HUES6 (cell line): ENCODE measurements at regions not wholly inside any gene's neighbourhood (a gene's known extent, or its start where the extent isn't known, plus 50 kb on each side); places are given as distances from the start of the nearest gene placed in this dataset.
"Not testable (repeated sequence)": the region's sequence is repeated elsewhere in the genome, so short reads cannot be mapped to it uniquely, and the experiment has no call there.

Experiments
- H3K27ac ChIP-seq: 2 replicates; pipeline ENCODE4 v1.7.0; 2013; ENCODE audit warnings: low read depth, mild to moderate bottlenecking, low read length, inconsistent platforms
- H3K27me3 ChIP-seq: 2 replicates; pipeline ENCODE4 v1.6.1; 2013; ENCODE audit warnings: low read length; ENCODE audit not compliant: control insufficient read depth, insufficient read depth
- H3K36me3 ChIP-seq: 2 replicates; pipeline ENCODE4 v1.6.1; 2013; ENCODE audit warnings: low read length; ENCODE audit not compliant: control insufficient read depth, insufficient read depth
- H3K4me1 ChIP-seq: 2 replicates; pipeline ENCODE4 v1.6.1; 2013; ENCODE audit warnings: low read length; ENCODE audit not compliant: control insufficient read depth, insufficient read depth
- H3K4me3 ChIP-seq: 2 replicates; pipeline ENCODE4 v1.5.1; 2013; ENCODE audit warnings: low read depth, low read length
- H3K9ac ChIP-seq: one replicate; pipeline ENCODE4 v1.6.1; 2013; ENCODE audit warnings: mild to moderate bottlenecking, low read length
- H3K9me3 ChIP-seq: 2 replicates; pipeline ENCODE4 v1.6.1; 2013; ENCODE audit warnings: low read depth, low read length; ENCODE audit not compliant: control insufficient read depth, insufficient read depth

DNA sequence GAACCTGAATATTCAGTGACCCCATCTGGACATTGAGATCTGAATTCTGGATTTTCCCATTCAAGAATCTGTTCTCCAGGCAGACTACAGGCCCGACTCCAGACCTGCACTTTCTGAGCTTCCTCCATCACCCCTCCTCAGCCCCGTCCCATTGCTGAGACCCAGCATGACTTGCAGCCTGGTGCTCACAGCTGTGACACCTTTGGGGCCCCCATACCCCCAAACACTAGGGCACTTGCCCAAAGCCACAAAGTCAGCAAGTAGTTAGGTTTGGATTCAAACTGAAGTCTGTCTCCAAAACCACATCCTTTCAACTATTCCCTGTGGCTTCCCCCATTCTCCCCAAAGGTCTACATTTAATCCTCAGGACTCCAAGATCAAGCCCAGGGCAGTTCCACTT, 128.2 kb upstream of the ZBED5 start:
- Histone ChIP-seq H3K4me3 (no peak overlapping the region), H3K9ac (no peak overlapping the region), H3K4me1 (0 out of 2 replicates have a peak, but pooled peaks cover 2% of the 10 kb centered on the region)

DNA sequence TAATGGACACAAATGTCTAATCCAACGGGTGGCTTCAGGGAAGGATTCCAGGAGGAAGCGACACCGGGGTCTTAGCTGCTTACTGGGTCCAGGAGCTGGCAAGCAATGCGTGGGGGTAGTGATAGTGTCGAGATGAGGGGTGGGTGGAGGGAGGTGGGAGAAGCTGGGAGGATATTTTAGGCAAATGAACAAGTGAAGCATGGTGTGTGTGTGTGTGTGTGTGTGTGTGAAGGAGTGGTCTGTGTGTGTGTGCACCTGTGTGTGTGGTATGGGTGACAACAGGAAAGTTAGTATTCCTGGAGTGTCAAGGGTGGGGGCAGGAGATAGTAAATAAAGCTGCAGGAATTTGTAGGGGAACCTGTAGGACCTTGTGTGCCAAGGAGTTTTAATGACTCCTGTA, 126.9 kb upstream of the ZBED5 start:
- Histone ChIP-seq H3K4me1 (0 out of 2 replicates have a peak, but pooled peaks cover 2% of the 10 kb centered on the region), H3K27me3 (no peaks in the 10 kb centered on the region), H3K4me3 (no peak overlapping the region), H3K27ac (no peak overlapping the region), H3K36me3 (no peaks in the 10 kb centered on the region), H3K9me3 (no peaks in the 10 kb centered on the region), H3K9ac (no peak overlapping the region)

More for the DNA sequence above, 128.2 kb upstream of the ZBED5 start:
- Histone ChIP-seq H3K9me3 (no peaks in the 10 kb centered on the region), H3K36me3 (no peaks in the 10 kb centered on the region), H3K27me3 (no peaks in the 10 kb centered on the region), H3K27ac (no peak overlapping the region)

DNA sequence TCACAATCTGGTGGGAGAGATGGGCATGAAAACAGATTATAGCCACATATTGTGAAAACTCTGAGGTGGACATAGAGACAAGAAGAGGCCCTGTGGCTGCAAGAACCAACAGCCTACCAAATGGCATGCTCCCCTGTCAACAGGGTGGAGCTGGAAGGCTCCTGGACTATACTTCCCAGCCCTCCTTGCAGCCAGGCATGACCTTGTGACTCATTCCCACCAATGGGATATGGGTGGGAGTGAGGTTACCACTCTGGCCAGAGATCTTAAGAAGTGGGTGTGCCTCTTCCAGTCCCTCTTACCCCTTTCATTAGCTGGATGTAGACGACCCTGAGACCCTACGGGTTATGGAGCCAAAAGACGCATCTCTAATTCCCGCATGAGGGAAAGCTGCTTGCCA, 126.4 kb upstream of the ZBED5 start:
- H3K27me3 ChIP-seq = no peaks in the 10 kb centered on the region
- no peaks in the 10 kb centered on the region for H3K36me3 ChIP-seq
- no peaks in the 10 kb centered on the region for H3K9me3 ChIP-seq
- no peak overlapping the region for H3K9ac ChIP-seq
- 0 out of 2 replicates have a peak, but pooled peaks cover 2% of the 10 kb centered on the region for H3K4me1 ChIP-seq
- H3K4me3 ChIP-seq = no peak overlapping the region
- no peak overlapping the region for H3K27ac ChIP-seq

DNA sequence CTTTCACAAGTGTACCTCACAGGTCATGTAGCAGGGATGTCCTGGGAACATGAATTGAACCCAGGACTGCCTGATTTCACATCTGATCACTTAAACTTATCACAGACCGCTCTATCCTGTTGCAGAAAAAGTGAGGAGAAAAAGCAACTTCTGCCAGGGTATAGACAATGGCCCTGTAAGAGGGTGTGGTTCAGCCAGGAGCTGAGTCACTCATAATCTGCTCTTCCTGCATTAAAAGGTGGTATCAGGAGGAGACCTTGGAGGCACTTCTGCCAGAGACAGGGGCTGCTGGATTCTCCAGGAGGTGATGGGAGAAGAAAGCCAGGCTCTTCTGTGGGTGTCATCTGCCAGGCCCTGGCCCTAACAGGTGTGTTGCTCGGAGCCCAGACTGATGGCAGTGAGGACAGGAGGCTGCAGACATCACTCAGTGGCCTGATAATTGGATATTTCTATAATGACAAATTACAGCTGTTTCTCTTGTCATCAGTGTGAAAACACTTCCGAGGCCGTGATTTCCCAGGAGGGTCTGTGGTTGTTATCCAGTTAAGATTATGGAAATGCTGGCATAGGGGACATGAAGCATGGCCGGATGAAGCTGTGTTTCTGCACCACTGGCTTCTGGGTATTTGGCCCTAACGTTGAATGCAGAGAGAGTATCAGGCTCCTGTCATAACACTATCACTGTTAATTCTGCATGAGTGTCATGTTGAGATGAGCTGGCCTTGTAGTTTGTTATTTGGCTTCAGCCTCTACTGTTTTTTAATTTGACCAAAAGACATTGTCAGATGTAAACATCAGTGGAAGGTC, 125.1 kb upstream of the ZBED5 start:
- no peaks in the 10 kb centered on the region for H3K9me3 ChIP-seq
- no peak overlapping the region for H3K9ac ChIP-seq
- H3K4me1 ChIP-seq = 0 out of 2 replicates have a peak, but pooled peaks cover 2% of the 10 kb centered on the region
- no peaks in the 10 kb centered on the region for H3K36me3 ChIP-seq
- H3K4me3 ChIP-seq = no peak overlapping the region
- H3K27me3 ChIP-seq = no peaks in the 10 kb centered on the region
- H3K27ac ChIP-seq = no peak overlapping the region

DNA sequence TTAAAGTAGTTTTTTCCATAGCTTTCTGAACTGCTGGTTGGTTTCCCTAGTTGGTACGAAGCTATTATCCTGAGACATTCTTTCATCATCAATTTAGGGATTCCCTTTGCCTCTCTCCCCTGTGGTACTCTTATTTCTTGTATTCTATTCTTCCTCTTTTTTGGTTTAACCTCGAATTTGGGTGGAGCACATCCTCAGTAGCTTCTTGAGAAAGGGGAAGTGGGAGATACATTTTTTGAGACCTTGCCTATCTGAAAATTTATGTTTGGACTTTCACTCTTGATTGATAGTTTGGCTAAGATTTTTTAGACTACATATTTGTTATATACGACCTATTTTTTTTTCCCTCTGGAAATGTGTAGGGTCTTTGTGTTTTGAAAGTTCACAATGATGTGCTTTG, 121.7 kb upstream of the ZBED5 start:
- Histone ChIP-seq H3K4me1 (no peaks in the 10 kb centered on the region), H3K4me3 (no peak overlapping the region), H3K9me3 (no peaks in the 10 kb centered on the region), H3K27ac (no peak overlapping the region), H3K36me3 (no peaks in the 10 kb centered on the region), H3K27me3 (no peaks in the 10 kb centered on the region), H3K9ac (no peak overlapping the region)

DNA sequence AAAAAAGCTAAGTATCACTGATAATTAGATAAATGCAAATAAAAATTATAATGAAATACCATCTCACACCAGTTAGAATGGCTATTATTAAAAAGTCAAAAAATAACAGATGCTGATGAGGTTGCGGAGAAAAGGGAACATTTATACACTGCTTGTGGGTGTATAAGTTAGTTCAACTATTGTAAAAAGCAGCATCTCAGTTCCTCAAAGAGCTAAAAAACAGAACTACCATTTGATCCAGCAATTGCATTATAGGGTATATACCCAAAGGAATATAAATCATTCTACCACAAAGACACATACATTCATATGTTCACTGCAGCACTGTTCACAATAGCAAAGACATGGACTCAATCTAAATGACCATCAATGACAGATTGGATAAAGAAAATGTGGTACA, 120.3 kb upstream of the ZBED5 start:
- Histone ChIP-seq H3K36me3 (no peaks in the 10 kb centered on the region), H3K27me3 (no peaks in the 10 kb centered on the region), H3K4me3 (no peak overlapping the region), H3K27ac (no peak overlapping the region), H3K9me3 (no peaks in the 10 kb centered on the region), H3K4me1 (no peaks in the 10 kb centered on the region), H3K9ac (no peak overlapping the region)

DNA sequence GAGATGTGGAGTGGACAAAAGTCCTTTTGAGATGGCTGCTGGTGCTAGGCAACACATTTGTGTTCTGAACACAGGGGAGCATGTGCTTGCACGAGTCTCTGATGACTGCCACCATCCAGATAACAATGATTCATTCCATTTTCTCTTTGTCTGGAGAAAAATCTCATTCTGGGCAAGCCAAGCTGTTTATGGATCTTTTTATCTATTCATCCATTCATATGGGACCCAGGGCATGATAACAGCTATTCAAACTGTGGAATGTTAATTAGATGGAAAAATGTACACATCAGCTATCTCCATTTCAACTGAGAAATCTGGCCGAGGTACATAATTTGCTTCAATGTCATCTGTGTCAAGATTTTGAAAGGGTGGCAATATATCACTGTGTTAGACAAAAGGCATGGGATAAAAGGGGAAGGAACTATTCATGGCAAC, 117.5 kb upstream of the ZBED5 start:
- H3K4me1 ChIP-seq = no peaks in the 10 kb centered on the region
- H3K27me3 ChIP-seq = no peaks in the 10 kb centered on the region

DNA sequence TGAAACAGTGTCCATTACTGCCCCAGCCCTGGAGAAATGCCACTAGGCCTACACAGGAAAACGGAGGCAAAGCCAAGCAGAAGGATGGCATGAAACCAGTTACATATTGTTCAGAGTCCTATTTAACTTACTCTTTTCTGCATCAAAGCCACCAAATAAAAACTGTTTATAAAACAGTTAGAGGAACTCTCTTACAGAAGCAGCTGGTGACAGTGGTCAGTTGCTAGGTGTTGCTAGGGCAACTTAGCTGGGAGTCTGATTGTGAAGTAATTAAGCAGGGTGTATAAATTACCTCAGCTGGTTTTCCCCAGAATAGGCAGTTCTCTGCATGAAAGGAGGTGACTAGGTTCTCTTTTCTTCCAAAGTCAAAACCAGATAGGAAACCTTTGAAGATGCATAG, 115.6 kb upstream of the ZBED5 start:
- H3K36me3 ChIP-seq = no peaks in the 10 kb centered on the region

More for the DNA sequence above, 117.5 kb upstream of the ZBED5 start:
- no peak overlapping the region for H3K4me3 ChIP-seq
- no peak overlapping the region for H3K27ac ChIP-seq
- H3K9me3 ChIP-seq = no peaks in the 10 kb centered on the region
- no peak overlapping the region for H3K9ac ChIP-seq
- no peaks in the 10 kb centered on the region for H3K36me3 ChIP-seq

DNA sequence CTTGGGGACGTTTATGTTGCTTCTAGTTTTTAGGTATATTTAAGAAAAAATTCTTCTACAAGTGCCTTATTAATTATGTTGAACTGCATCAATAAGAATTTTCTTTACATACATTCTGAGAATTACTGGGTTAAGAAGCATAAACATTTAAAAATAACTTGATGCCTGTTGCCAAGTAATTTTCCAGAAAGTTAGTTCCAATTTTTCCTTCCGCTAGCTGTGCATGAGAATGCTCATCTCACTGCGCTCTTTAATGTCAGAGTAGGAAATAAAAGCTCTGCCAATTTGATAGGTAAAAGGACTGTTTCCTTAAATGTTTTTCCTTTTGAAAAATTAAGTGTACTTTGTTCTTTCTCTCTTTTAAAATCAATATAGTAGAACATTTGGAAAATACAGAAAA, 113.1 kb upstream of the ZBED5 start:
- Histone ChIP-seq H3K27ac (no peak overlapping the region), H3K4me1 (no peaks in the 10 kb centered on the region), H3K36me3 (no peaks in the 10 kb centered on the region), H3K27me3 (no peaks in the 10 kb centered on the region), H3K9me3 (no peaks in the 10 kb centered on the region), H3K9ac (no peak overlapping the region), H3K4me3 (no peak overlapping the region)

More for the DNA sequence above, 115.6 kb upstream of the ZBED5 start:
- no peak overlapping the region for H3K9ac ChIP-seq
- no peaks in the 10 kb centered on the region for H3K9me3 ChIP-seq
- no peaks in the 10 kb centered on the region for H3K27me3 ChIP-seq
- no peak overlapping the region for H3K4me3 ChIP-seq
- no peaks in the 10 kb centered on the region for H3K4me1 ChIP-seq
- no peak overlapping the region for H3K27ac ChIP-seq

DNA sequence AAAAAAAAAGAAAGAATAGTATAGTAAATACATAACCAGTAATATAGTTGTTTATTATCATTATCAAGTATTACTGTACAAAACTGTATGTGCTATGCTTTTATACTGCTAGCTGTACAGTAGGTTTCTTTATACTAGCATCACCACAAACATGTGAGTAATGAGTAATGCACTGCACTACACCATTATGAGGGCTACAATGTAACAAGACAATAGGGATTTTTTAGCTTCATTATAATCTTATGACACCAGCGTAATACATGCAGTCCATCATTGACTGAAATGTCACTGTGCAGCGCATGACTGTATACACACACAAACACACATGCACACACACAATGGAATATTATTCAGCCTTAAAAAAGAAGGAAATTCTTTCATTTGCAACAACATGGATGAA, 111.5 kb upstream of the ZBED5 start:
- Histone ChIP-seq H3K4me3 (no peak overlapping the region), H3K27ac (no peak overlapping the region), H3K4me1 (no peaks in the 10 kb centered on the region), H3K9ac (no peak overlapping the region), H3K36me3 (no peaks in the 10 kb centered on the region), H3K9me3 (no peaks in the 10 kb centered on the region), H3K27me3 (no peaks in the 10 kb centered on the region)

DNA sequence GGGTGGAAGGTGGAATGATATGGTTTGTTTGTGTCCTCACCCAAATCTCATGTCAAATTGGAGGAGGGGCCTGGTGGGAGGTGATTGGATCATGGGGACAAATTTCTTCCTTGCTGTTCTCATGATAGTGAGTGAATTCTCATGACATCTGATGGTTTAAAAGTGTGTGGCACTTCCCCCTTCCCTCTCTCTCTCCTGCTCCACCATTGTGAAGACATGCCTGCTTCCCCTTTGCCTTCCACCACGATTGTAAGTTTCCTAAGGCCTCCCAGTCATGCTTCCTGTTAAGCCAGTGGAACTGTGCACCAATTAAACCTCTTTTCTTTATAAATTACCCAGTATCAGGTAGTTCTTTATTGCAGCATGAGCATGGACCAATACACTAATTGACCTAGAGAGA, 99.0 kb upstream of the ZBED5 start:
- not testable (repeated sequence) for H3K9ac ChIP-seq, H3K4me1 ChIP-seq, H3K36me3 ChIP-seq, H3K4me3 ChIP-seq, H3K27ac ChIP-seq, H3K27me3 ChIP-seq
- peaks cover 13% of the 10 kb centered on the region for H3K9me3 ChIP-seq
